Activated T-helper 1 cell treated with anti-CD3 and anti-CD28 coated beads, Interleukin-12 subunit alpha, Interleukin-12 subunit beta, Interleukin-2, Interleukin-4 antibody, amounts not matched to agents 30 ng/mL and 10 ng/mL and 1 ng/mL, durations not matched to agents 14 hours and 24 hours and 36 hours (primary cell): ENCODE measurements at regions not wholly inside any gene's neighbourhood (a gene's known extent, or its start where the extent isn't known, plus 50 kb on each side); places are given as distances from the start of the nearest gene placed in this dataset.

Source experiments
- DNase-seq: peaks from one replicate; pipeline ENCODE4 v3.0.0; 2021; ENCODE audit warnings: low spot score
- H3K27ac Mint-ChIP-seq: one replicate; pipeline ENCODE4 v1.8.0; 2021; ENCODE audit warnings: mild to moderate bottlenecking, mixed read lengths
- H3K27me3 Mint-ChIP-seq: one replicate; pipeline ENCODE4 v1.8.0; 2022; ENCODE audit warnings: mild to moderate bottlenecking, moderate library complexity, mixed read lengths; ENCODE audit not compliant: insufficient read depth
- H3K36me3 Mint-ChIP-seq: one replicate; pipeline ENCODE4 v1.8.0; 2021; ENCODE audit warnings: low read depth, mixed read lengths
- H3K4me1 Mint-ChIP-seq: one replicate; pipeline ENCODE4 v1.8.0; 2021; ENCODE audit warnings: low read depth, mixed read lengths
- H3K4me3 Mint-ChIP-seq: one replicate; pipeline ENCODE4 v1.8.0; 2021; ENCODE audit warnings: mild to moderate bottlenecking, moderate library complexity, mixed read lengths
- H3K9me3 Mint-ChIP-seq: one replicate; pipeline ENCODE4 v1.8.0; 2021; ENCODE audit warnings: mixed read lengths
- intact Hi-C: fragments of 100-400 bp; cut with micrococcal nuclease; formaldehyde crosslinking; loops from one replicate; pipeline ENCODE4 v1.15.1; 2024

DNA sequence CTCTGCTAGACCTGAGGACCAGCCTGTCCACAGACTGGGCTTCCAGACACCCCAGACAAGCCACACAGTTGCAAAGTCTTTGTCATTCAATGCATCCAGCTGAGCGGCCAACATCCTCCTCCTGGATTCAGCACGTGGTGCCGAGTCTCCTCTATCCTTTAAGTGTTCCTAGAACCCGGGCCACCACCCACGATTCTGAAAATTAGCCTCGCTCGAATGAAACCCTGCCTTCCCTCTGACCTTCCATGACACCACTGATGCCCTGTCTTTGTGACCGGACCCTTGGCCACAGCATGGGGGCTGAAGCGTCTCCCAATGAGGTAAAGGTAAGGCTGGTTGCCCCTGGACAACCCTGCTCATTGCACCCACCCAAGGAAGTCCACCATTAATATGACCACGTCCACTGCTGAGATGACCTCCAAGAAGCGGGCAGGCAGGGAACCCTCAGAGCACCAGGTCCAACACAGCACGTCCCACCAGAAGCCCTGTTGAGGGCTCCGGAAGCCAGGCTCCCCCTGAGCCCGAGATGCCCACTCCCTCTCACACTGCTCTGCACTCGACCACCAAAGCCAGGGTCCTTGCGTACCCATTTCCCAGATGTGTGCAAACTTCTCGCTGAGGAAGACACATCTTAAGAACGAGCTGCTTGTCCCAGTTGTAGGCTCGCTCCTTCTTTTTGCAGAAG lies 279.0 kb downstream of the CTTN start:
- DNase-seq, result no peak
- no peak overlapping the region for H3K4me3 Mint-ChIP-seq
- no peaks in the 10 kb centered on the region for H3K36me3 Mint-ChIP-seq
- intact Hi-C loops, result no loop called here
- H3K27ac Mint-ChIP-seq, result no peak overlapping the region
- no peaks in the 10 kb centered on the region for H3K9me3 Mint-ChIP-seq
- H3K27me3 Mint-ChIP-seq, result peaks cover 3% of the 10 kb centered on the region
- no peaks in the 10 kb centered on the region for H3K4me1 Mint-ChIP-seq

DNA sequence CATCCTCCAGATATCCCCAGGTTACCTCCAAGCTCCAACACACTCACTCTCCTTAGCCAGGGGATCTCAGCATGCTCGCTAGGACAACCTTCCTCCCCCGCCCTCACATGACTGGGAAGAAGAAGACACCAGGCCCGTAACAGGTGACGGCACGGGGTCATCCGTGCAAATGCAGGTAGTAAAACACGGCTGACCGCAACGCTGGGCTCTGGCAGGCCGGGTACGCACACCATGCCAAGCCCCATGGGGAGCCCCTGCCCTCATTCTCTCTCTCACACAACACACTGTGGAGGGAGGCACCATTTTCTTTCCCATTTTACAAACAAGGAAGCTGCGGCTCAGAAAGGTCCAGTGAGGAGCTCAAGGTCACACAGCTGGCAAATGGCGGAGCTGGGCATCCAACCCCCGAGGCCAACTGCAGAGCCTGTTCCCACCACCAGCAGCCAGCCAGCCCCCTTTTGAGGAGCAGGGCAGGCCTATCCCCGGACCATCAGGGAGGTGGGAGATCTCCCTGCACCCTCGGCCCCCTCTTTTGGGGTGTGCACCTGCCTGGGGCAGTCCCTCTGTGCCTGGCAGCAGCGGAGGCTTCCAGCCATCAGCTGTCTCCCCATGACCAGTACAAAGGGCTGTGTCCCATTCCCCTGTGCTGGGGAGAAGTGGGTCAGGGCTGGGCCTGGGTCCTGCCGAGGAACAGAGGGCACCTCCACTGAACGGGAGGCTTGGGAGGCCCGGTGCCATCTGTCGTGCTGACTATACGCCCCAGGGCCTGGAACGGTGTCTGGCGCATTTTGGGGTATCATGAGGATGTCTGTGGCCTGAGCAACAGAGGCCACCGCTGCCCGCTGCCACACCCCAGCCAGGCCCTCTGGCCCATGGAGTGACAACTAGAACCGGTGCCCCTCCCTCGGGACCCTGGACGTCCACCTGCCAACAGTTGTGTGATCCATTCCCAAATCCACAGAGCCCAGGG lies 280.9 kb downstream of the CTTN start:
- Mint-ChIP-seq H3K27me3 (peaks cover 3% of the 10 kb centered on the region), H3K4me3 (no peak overlapping the region), H3K9me3 (no peaks in the 10 kb centered on the region), H3K27ac (no peak overlapping the region), H3K36me3 (no peaks in the 10 kb centered on the region), H3K4me1 (no peaks in the 10 kb centered on the region)
- intact Hi-C loops, result no loop called here
- no peak for DNase-seq

DNA sequence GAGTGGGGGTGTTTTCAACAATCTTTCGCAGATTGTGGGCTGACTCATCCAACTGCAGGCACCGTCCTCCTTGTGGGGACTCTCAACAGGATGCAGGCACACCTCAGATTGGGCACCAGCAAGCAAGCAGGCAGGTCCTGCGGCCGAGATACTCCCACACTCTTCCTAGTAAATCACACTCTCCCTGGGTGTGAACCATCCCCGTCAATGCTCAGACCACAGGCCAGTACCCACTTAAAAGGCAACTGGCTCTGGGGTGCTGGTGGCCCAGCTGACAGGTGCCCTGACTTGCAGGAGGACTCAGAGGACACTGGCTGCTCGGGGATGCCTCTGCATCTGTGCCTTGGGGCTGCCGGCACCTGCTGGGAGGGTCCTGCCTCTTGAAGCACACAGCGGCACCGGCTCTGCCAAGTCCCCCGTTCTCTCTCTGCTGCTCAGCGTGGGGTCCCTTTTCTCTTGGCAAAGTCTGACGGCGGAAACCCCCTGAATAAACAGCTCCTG lies 282.5 kb downstream of the CTTN start:
- DNase-seq, result no peak
- H3K27ac Mint-ChIP-seq, result no peak overlapping the region

DNA sequence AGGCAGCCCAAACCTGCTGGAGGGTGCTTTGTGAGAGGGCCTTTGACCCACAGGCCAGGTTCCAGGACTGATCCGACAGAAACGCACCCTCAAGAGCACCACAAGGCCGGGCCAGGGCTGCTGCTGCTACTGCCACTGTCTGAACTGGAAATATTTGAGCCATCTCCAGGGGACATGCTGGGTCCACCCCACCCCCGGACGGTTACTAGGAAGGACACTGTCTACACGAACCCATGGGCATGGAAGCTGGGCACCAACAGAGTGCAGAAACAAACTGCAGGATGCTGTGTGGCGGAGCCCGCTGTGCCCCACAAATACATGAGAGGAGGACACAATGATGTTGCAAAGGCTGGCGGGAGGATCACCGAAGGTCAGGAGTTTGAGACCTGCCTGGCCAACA lies 283.7 kb downstream of the CTTN start:
- Mint-ChIP-seq H3K9me3 (no peaks in the 10 kb centered on the region), H3K4me3 (no peak overlapping the region), H3K27me3 (peaks cover 3% of the 10 kb centered on the region), H3K36me3 (no peaks in the 10 kb centered on the region), H3K27ac (no peak overlapping the region), H3K4me1 (no peaks in the 10 kb centered on the region)
- intact Hi-C loops, result no loop called here
- no peak for DNase-seq

More for the DNA sequence above, 282.5 kb downstream of the CTTN start:
- no peaks in the 10 kb centered on the region for H3K4me1 Mint-ChIP-seq
- H3K4me3 Mint-ChIP-seq, result no peak overlapping the region
- peaks cover 3% of the 10 kb centered on the region for H3K27me3 Mint-ChIP-seq
- no peaks in the 10 kb centered on the region for H3K36me3 Mint-ChIP-seq
- no peaks in the 10 kb centered on the region for H3K9me3 Mint-ChIP-seq
- intact Hi-C loops, result no loop called here

DNA sequence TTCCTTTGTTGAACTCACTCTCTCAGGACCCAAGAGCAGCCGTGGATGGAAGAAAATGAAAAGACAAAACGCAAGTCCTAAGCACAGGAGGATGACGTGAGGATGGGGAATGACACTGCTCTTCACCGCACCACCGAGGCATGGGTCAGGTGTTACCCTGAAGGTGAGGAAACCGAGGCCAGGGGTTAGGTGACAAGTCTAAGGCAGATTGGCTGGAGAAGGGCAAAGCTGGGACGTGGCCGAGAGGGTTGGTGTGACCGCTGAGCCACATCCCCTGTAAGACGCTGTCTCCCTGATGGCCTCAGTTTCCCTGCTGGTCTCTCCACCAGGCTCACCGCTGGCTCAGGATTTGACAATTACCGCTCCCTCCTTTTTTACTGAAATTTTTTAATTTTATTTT lies 284.4 kb downstream of the CTTN start:
- H3K4me3 Mint-ChIP-seq, result no peak overlapping the region
- intact Hi-C loops, result no loop called here
- H3K27me3 Mint-ChIP-seq, result peaks cover 3% of the 10 kb centered on the region
- DNase-seq, result no peak
- no peak overlapping the region for H3K27ac Mint-ChIP-seq
- no peaks in the 10 kb centered on the region for H3K9me3 Mint-ChIP-seq
- H3K36me3 Mint-ChIP-seq, result no peaks in the 10 kb centered on the region
- no peaks in the 10 kb centered on the region for H3K4me1 Mint-ChIP-seq

DNA sequence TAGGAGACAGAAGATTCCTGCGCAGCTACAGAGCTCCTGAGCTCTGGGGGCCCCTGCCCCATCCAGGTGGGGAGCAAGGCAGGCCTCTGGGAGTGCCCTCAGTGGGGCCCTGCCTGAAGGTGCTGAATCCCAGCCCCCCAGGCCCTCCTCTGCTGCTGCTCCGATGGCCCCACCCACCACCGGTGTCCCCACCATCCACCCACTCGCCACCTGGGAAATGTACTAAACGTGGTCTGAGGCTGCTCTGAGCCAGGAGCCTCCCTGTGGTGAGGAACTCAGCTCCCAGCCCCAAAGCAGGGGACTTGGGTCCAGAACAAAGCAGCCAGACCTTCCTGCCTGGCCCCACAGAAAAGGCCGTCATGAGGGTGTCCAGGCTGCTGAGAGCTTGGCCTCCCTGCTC lies 289.4 kb downstream of the CTTN start:
- no peak overlapping the region for H3K27ac Mint-ChIP-seq
- no peaks in the 10 kb centered on the region for H3K4me1 Mint-ChIP-seq
- intact Hi-C loops, result no loop called here
- no peak overlapping the region for H3K4me3 Mint-ChIP-seq
- no peaks in the 10 kb centered on the region for H3K27me3 Mint-ChIP-seq
- DNase-seq, result no peak
- H3K9me3 Mint-ChIP-seq, result no peaks in the 10 kb centered on the region
- H3K36me3 Mint-ChIP-seq, result no peaks in the 10 kb centered on the region

DNA sequence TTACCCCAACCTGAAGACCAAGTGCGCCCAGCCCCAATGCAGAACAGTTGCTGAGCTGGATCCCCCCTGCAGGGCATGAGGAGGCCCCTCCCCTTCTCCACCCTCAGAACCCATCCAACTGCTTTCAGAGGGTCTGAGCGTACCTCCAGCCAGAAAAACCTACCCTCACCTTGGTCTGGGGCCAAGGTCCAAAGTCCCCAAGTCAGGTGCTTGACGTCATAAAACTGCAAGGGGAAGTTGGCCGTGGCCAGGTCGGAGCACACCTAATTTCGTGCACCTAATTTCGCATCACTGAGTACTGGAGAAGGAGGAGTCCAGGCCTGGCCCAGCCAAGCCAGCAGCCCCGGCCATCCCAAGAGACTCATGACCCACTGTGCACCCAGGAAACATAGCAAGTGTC lies 289.8 kb downstream of the CTTN start:
- Mint-ChIP-seq H3K36me3 (no peaks in the 10 kb centered on the region), H3K4me1 (no peaks in the 10 kb centered on the region), H3K27me3 (no peaks in the 10 kb centered on the region), H3K4me3 (no peak overlapping the region), H3K27ac (no peak overlapping the region), H3K9me3 (no peaks in the 10 kb centered on the region)
- intact Hi-C loops, result no loop called here
- DNase-seq, result no peak

DNA sequence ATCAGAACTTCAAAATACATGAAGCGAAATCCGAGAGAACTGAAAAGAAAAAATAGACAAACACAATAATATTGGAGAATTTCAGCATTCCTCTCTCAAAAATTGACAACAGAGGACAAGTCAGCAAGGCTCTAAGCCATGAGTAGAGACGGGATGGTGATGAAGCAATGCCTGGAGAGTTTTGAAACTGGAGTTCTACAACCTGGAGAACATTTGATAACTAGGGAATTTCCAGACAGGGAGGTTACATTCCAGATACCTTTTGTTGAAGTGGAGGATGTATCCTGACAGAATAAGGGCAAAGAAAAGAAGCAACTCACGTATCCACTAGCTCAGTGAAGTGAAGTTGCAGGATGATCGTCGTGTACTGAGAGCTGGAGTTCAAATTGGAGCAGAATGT lies 291.4 kb downstream of the CTTN start:
- no peak for DNase-seq
- Mint-ChIP-seq H3K36me3 (no peaks in the 10 kb centered on the region), H3K4me1 (no peaks in the 10 kb centered on the region), H3K4me3 (no peak overlapping the region), H3K27me3 (no peaks in the 10 kb centered on the region), H3K9me3 (no peaks in the 10 kb centered on the region), H3K27ac (no peak overlapping the region)
- intact Hi-C loops, result no loop called here

DNA sequence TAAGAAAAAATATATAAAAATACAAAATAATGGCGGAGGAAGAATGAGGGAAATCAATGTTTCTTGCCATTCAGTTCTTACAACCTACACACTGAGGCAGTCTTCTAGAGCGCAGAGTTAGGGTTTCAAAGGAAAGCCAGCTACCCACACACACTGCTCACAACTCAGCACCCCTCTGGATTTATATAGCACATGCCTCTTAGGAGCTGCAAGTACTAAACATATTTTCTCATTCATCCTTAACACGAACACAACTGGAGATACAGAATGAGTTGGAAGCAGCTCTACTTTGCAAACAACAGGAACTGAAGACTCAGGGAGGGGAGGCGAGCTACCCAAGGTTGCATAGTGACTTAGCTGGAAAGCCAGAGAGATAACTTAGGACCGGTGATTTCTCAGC lies 293.8 kb downstream of the CTTN start:
- Mint-ChIP-seq H3K27me3 (peaks cover 2% of the 10 kb centered on the region), H3K9me3 (no peaks in the 10 kb centered on the region), H3K4me3 (no peak overlapping the region), H3K27ac (no peak overlapping the region), H3K36me3 (no peaks in the 10 kb centered on the region), H3K4me1 (no peaks in the 10 kb centered on the region)
- intact Hi-C loops, result no loop called here
- no peak for DNase-seq

DNA sequence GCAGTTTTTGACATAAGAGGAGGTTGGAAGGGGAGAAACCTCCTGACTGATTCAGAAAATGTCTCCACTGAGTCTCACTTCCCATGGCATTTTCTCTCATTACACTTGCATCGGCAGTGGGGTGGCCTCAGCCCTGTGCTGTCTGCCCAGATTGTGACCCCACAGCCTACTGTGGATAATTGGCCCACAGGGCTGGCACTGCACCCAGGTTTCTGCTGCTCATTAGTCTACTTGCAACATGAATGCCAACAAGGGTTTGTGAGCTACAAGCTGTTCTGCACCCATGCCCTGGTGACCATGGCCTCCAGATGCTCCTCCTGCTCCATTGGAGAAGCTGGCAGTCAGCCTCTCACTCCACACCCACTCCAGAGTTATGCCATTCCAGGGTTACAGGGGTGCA lies 296.0 kb downstream of the CTTN start:
- intact Hi-C loops, result no loop called here
- Mint-ChIP-seq H3K27ac (no peak overlapping the region), H3K4me3 (no peak overlapping the region), H3K4me1 (no peaks in the 10 kb centered on the region), H3K9me3 (no peaks in the 10 kb centered on the region), H3K36me3 (no peaks in the 10 kb centered on the region), H3K27me3 (peaks cover 2% of the 10 kb centered on the region)
- DNase-seq, result no peak

DNA sequence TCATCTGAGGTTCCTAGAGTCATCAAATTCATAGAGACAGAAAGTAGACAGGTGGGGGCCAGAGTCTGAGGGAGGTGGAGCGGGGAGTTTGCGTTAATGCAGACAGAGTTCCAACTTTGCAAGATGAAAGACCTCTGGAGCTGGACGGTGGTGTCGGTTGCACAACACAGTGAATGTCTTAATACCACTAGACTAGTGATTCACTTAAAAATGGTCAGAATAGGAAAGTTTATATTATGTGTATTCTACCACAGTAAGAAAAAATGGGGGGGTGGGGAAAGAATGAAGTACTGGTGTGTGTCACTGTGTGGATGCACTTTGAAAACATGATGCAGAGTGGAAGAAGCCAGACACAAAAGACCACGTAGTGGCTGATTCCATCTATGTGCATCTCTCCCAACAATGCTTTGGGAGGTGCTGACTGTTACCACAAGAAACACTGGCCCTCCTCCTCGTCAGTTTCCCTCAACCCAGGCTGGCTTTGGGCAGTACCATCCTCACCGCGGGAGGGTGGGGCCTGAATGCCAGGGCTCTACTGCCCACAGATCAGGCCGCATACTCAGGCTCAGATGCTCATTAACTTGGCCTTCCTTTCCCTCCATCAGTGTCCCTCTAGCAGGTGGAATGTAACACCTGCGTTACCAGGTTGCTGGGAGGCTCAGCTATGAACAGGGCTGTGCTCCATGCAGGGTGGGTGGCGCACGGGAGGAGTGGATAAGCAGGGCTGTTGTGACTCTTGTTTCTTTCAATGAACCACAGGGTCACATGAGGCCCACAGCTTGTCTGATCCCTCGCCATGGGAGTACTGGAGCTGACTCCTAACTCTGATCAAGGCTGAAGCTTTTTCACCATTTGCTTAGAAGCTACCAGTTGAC lies 297.0 kb downstream of the CTTN start:
- intact Hi-C loops, result no loop called here
- no peak overlapping the region for H3K4me3 Mint-ChIP-seq
- H3K36me3 Mint-ChIP-seq, result no peaks in the 10 kb centered on the region
- H3K27ac Mint-ChIP-seq, result no peak overlapping the region
- no peaks in the 10 kb centered on the region for H3K4me1 Mint-ChIP-seq
- H3K27me3 Mint-ChIP-seq, result peaks cover 2% of the 10 kb centered on the region
- DNase-seq, result no peak
- no peaks in the 10 kb centered on the region for H3K9me3 Mint-ChIP-seq

DNA sequence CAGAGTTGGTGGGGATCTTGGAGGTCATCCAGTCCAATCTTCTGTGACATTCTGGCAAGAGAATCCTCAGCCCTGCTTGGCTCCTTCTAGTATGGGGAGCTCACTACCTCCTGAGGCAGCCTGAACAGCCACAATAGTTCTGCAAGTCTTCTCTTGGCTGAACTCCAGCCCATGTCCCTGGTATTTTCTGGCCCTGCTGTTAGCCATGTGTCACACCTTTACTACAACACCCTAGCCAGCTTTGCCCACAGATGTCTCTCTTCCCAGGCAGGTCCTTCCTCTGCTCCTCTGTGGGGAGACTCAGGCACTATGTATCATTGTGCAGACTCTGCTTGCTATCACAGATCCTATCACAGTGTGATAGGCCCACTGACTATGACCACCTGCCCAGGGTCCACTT lies 297.7 kb downstream of the CTTN start:
- H3K36me3 Mint-ChIP-seq, result no peaks in the 10 kb centered on the region

More for the DNA sequence above, 297.7 kb downstream of the CTTN start:
- no peak overlapping the region for H3K4me3 Mint-ChIP-seq
- no peak overlapping the region for H3K27ac Mint-ChIP-seq
- no peak for DNase-seq
- intact Hi-C loops, result no loop called here
- no peaks in the 10 kb centered on the region for H3K9me3 Mint-ChIP-seq
- peaks cover 2% of the 10 kb centered on the region for H3K27me3 Mint-ChIP-seq
- H3K4me1 Mint-ChIP-seq, result no peaks in the 10 kb centered on the region
